ENCODE measurements at regions not wholly inside any gene's neighbourhood (a gene's known extent, or its start where the extent isn't known, plus 50 kb on each side); places are given as distances from the start of the nearest gene placed in this dataset.

DNA sequence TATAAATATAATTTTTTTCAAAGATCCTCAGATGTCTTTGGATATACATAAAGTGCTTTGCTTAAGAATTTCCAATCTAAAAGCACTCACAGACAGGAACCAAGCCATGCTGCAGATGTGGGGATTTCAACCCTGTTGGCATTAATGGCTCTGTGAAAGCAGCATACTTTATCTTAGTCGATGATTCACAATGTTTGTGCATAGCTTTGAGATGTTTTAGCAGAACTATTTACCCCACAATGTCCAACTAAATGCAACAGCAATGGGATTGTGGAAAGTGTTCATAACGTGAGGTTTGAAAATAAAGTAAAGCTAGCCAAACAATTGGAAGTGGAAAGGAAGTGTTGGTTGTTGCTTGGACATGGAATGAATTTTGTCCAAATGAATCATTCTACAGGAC lies 371.4 kb downstream of the SOX2 start:
- no peak overlapping the region for H3K9ac ChIP-seq (replicated peaks; ENCODE audit: extremely low read depth, insufficient read depth, low read length)
- H3K4me2 ChIP-seq (ENCODE audit: insufficient read depth, low read length) = no peak overlapping the region
- dilution Hi-C loops (cut with MboI; ENCODE audit: extremely low pct_ligation_motif_present, low sequenced_read_pairs) = no loop called here
- FAIRE-seq (no peak), DNase-seq (ENCODE audit: low read depth, low spot score) (no peak)
- no peak overlapping the region for H3K4me3 ChIP-seq (replicated peaks in 1 of 3; ENCODE audit: insufficient read depth in 1 of 3, low read depth in 1 of 3, low read length in 3 of 3)
- H3K27ac ChIP-seq (ENCODE audit: insufficient read depth, low read depth, low read length) = no peak overlapping the region
- H3K79me2 ChIP-seq (ENCODE audit: control insufficient read depth, insufficient read depth, low read length) = no peaks in the 10 kb centered on the region
- no peak for TF ChIP-seq MYC (IDR thresholded peaks at IDR 0.05; ENCODE audit: low read depth, low read length)
- no peak for TF ChIP-seq GATA2 (IDR thresholded peaks at IDR 0.05; ENCODE audit: insufficient read depth, insufficient read length, low read depth, low read length)
- TF ChIP-seq, protein P1, sequence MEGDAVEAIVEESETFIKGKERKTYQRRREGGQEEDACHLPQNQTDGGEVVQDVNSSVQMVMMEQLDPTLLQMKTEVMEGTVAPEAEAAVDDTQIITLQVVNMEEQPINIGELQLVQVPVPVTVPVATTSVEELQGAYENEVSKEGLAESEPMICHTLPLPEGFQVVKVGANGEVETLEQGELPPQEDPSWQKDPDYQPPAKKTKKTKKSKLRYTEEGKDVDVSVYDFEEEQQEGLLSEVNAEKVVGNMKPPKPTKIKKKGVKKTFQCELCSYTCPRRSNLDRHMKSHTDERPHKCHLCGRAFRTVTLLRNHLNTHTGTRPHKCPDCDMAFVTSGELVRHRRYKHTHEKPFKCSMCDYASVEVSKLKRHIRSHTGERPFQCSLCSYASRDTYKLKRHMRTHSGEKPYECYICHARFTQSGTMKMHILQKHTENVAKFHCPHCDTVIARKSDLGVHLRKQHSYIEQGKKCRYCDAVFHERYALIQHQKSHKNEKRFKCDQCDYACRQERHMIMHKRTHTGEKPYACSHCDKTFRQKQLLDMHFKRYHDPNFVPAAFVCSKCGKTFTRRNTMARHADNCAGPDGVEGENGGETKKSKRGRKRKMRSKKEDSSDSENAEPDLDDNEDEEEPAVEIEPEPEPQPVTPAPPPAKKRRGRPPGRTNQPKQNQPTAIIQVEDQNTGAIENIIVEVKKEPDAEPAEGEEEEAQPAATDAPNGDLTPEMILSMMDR (IDR thresholded peaks at IDR 0.05; ENCODE audit: extremely low read depth in 1 of 2, insufficient read depth in 1 of 2, low read depth in 1 of 2, low read length in 2 of 2) = no peak
- TF ChIP-seq JUN (IDR thresholded peaks at IDR 0.05; ENCODE audit: borderline replicate concordance, insufficient read depth, insufficient read length, low read depth) = no peak
- no peak for TF ChIP-seq FOS (IDR thresholded peaks at IDR 0.05; ENCODE audit: borderline replicate concordance, insufficient read depth, low read length)
- TF ChIP-seq, protein P2, sequence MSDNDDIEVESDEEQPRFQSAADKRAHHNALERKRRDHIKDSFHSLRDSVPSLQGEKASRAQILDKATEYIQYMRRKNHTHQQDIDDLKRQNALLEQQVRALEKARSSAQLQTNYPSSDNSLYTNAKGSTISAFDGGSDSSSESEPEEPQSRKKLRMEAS (IDR thresholded peaks at IDR 0.05; ENCODE audit: insufficient read depth, insufficient read length) = no peak
- TF ChIP-seq POLR2A (IDR thresholded peaks at IDR 0.05; ENCODE audit: low read depth, low read length) = no peak
- TF ChIP-seq EZH2 (IDR thresholded peaks at IDR 0.05; ENCODE audit: borderline replicate concordance, low read depth, low read length, severe bottlenecking) = no peak
- TF ChIP-seq POLR2AphosphoS5 (IDR thresholded peaks at IDR 0.05; ENCODE audit: insufficient read depth, low read depth, low read length) = no peak
- H3K36me3 ChIP-seq (ENCODE audit: control insufficient read depth in 2 of 2, extremely low read depth in 1 of 2, insufficient read depth in 2 of 2, low read length in 2 of 2) = no peaks in the 10 kb centered on the region
- no peaks in the 10 kb centered on the region for H3K9me1 ChIP-seq (replicated peaks; ENCODE audit: control insufficient read depth, extremely low read depth, insufficient read depth, low read length)
- no peaks in the 10 kb centered on the region for H4K20me1 ChIP-seq (replicated peaks; ENCODE audit: control insufficient read depth, extremely low read depth, insufficient read depth, low read length)
- ChIA-PET CTCF (no interaction called here), POLR2A (no interaction called here)
- no TSS peak for BruUV-seq (replicated peaks)
- H3K4me1 ChIP-seq (ENCODE audit: control insufficient read depth, extremely low read depth, insufficient read depth, low read length) = no peaks in the 10 kb centered on the region
- intact Hi-C loops (cut with micrococcal nuclease) = no loop called here
- H3K27me3 ChIP-seq (ENCODE audit: control insufficient read depth in 2 of 2, insufficient read depth in 2 of 2, low read length in 2 of 2) = no peaks in the 10 kb centered on the region
- H2AFZ ChIP-seq (ENCODE audit: low read depth, low read length) = no peak overlapping the region
- no peaks in the 10 kb centered on the region for H3K9me3 ChIP-seq (replicated peaks; ENCODE audit: control insufficient read depth, insufficient read depth, low read length)
